Astrocyte (in vitro differentiated cells and primary cell): ENCODE measurements at regions not wholly inside any gene's neighbourhood (a gene's known extent, or its start where the extent isn't known, plus 50 kb on each side); places are given as distances from the start of the nearest gene placed in this dataset.

ENCODE experiments used
- CTCF ChIP-seq: IDR thresholded peaks from 2 replicates; pipeline ENCODE4 v1.5.1; 2011; ENCODE audit warnings: low read depth, mild to moderate bottlenecking, inconsistent platforms, low read length, moderate library complexity; ENCODE audit not compliant: insufficient read depth
- EZH2 ChIP-seq: IDR thresholded peaks from 2 replicates; pipeline ENCODE4 v1.6.1; 2012; ENCODE audit warnings: mild to moderate bottlenecking, low read length, inconsistent platforms; ENCODE audit not compliant: insufficient read depth

DNA sequence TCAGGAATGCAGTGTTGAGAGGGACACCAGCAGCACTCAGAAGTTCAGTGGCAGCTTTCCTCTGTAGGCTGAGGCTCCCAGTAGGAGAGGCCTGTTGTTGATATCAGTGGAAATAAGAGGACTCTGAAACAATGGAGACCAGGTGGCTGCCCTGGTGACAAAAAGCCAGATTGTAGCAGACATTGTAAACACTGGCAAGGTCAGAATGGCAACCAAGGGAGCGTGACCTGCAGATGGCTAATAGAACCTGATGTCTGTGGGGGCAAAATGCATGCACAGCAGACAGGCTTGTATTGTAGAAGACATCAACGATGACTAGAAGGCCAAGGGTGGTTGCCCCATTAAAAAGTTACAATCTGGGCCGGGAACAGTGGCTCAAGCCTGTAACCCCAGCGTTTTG lies 53.1 kb upstream of the GPR37L1 start:
- no peak for TF ChIP-seq CTCF
- TF ChIP-seq EZH2: no peak
